ENCODE measurements at regions not wholly inside any gene's neighbourhood (a gene's known extent, or its start where the extent isn't known, plus 50 kb on each side); places are given as distances from the start of the nearest gene placed in this dataset.

DNA sequence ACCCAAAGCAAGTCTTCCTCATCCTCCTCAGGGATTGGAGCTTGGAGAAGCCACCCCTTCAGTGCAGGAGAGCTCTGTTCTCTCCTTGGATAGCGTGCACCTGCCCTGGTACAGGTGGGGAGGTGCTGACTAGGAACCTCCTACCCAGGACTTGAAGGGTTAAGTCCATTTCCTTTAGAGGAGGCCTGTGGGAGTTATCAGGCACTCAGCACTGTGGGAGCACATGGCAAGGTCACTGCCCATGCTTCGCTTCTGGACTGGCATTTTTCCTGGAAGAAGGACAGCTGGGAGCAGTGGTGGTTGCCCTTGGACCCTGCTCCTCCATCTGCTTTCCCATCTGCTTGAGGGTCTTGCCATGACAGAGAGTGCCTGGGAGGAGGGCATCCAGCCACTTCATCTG, 142.8 kb downstream of the CXCL12 start:
- no peak for DNase-seq

DNA sequence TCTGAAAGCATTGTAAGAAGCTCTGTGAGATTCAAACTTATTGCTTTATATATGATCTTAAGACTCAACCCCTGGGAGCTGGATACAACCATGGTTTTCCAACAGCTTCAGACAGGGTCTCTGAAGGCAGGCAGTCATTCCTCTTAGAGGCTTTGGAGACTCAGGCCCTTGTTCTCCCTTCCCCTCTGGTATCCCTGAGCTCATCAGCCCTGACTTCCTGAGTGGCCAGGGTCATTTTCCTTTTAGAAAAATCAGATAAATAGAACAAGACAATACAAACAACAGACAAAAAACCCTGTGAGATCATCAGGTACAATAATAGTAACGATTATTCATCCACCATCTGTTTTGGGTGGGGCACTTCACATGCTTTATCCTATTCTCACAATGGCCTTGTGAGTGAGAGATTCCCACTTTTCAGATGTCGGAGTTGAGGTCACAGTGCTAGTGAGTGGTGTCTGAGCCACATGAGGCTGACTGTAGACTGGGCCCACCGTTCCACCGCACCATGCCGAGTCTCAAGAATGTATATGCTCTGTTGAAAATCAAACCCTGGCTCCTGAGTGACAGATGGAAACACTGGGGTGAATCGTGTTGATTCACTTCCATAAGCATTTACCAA, 144.2 kb downstream of the CXCL12 start:
- no peak for DNase-seq

DNA sequence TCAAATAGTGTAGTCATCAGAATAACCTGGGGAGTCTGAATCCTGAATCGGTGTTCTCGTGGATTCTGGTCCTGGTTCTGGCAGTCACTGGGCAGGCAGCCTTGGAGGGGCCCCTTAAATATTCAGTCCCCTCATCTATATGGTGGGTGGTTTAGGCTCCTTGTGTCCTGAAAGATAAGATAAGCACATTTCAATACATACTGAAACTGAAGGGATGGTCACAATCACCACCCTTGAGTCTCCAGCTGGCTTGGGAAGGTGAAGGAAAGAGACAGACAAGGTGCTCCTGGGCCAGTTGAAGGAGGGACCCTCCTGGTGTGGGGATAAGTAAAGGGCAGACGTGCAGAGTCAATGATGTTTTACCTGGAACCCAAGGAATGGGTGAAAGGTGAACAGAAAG, 146.7 kb downstream of the CXCL12 start:
- no peak for DNase-seq

DNA sequence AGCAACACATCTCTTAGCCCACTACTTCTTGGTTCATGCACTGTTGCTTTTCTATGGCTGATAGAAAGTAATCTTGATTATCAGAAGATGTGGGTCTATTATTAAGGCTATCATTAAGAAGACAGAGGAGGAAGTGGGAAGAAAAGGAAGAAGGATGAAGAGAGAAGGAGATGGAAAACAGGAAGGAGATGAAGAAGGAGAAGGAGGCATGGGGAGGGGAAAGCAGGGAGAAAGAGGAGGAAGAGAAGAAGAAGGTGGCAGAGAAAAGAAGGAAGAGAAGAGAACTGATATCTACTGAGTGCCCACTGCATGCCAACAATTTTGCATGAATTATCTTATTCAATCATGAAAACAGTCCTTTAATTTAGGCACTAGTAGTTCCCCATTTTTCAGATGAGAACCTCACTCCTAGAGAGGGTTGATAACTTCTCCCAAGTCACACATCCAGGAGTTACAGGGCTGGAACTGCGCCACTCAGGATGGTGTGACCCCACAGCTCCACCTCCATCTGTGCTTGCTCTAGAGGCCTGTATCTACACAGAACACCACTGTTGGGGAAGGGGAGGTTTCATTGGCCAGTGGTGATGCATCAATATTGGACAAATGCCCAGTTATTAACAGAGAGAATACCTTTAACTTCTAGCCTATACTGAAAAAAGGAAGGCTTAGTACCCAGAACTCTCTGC, 147.4 kb downstream of the CXCL12 start:
- no peak for DNase-seq

DNA sequence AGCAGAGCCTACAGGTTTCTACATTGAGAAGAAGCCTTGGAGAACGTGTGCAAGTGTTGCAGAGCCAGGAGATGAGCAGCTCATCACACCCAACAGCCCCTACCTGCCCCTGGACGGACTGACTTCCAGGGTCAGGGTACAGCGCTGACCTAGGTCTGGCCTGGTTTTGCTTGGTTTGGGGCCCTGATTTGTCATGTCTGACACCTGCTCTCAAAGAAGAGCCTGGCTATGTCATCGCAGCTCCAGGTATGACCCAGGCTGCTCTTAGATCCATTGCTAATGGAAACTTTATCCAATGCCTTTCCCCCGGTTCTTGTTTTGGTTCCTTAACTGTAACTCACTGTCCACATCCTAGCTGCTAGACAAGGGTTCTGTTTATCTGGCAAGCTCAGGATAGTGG, 149.5 kb downstream of the CXCL12 start:
- no peak for DNase-seq

DNA sequence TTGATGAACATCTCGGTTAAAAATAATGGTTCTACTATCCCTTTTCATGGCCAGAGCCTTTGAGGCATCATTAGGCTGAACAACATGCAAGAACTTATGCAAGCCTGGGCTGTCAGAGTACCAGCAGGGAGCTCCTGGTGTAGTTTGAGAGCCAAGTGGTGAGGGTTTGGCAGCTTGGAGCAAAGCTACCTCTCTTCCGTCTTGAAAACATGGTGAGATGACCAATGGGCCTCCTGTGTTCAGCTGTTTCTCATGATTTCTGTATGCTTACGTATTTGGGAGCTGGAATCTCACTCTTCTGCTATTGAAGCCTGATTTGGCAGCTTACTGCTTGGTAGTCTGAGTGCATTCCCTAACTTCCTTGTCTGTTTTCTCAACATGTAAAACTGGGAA, 150.4 kb downstream of the CXCL12 start:
- DNase-seq, result no peak

DNA sequence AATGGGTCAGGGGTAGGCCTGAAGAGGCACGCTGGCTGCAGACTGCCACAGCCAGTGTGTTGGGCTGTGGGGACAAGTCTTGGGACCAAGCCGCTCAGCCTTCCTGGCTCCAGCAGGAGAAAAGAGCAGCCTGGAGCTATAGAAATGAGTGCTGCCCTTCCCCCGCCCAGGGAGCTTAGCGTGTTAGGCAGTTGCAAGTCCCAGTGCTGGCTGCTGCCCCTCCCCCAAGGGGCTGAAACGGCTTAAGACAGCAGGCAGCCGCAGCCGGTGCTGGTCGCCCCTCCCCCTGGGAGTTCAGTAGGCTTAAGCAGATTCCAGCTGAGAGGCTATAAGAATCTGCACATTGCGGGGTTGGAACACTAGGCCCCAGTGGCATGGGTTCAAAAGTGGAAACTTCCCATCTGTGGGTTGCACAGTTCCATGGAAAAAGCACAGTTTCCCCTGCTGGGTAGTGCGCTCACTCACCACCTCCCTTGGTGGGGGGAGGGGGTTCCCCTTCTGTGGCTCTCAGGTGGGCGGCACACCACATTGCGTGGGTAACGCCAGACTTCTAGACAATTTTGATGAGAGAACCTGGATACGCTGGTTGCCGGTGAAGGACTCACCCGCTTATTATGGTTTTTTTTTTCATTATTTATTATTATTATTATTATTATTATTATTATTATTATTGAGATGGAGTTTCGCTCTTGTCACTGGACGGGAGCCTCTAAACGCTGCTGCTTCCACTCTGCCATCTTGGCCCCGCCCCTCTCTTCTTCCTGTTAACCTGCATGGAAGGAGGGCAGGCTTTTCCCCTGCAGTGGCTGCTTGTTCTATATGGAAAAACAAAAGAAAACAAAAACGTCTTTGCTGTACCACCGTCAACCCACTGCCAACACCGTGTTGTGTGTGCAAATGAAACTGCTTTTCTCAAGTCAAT, 151.1 kb downstream of the CXCL12 start:
- no peak for DNase-seq

DNA sequence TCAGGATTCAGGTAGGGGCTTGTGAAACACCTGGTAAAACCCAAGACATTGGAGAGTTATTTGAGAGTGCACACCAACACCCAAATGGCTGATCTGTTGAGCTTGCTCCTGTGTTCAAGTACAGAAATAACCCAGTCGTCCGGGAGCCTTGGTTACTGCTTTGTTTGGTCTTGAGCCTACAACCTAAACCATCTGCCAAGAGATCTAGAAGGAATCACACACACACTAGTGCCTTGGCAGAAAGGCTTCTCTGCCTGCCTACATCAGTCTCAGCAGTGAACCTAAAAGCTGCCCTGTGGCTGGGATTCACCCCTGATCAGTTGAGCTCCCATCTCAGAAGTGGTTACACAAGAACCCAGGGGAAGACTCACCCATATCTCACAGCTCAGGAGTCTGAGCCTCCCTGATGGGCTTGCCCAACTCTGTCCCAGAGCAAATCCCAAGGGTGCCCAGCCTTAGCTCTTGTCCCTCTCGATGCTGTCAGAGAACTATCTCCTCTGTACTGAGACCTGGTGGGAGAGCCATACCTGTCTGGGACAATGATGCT, 167.6 kb downstream of the CXCL12 start:
- no peak for DNase-seq

DNA sequence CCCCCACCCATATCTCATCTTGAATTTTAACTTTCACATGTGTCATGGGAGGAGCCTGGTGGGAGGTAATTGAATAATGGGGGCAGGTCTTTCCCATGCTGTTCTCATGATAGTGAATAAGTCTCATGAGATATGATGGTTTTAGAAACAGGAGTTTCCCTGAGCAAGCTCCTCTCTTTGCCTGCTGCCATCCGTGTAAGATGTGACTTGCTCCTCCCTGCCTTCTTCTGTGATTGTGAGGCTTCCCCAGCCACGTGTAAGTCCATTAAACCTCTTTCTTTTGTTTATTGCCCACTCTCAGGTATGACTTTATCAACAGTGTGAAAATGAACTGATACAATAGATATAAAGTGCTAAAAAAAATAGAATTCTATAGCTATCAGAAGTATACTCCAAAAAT, 168.8 kb downstream of the CXCL12 start:
- DNase-seq, result no peak

DNA sequence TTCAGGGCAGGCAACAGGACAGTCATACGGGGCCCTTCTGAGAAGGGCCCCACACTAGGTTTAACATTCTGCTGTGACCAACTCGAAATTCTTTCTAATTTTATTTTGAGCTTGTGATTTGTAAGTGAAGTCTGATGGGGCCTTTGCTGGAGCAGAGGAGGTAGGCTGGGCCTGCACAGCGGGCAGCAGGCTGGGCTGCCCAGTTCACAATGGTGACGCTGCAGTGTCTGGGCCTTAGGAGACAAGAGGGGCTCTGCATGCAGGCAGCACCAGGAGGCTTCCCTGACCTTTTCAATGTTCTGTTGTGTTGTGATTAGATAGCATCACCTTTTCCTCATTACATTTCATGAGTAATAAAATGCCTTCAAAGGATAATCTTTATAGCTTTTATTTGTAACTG, 175.1 kb downstream of the CXCL12 start:
- no peak for DNase-seq

DNA sequence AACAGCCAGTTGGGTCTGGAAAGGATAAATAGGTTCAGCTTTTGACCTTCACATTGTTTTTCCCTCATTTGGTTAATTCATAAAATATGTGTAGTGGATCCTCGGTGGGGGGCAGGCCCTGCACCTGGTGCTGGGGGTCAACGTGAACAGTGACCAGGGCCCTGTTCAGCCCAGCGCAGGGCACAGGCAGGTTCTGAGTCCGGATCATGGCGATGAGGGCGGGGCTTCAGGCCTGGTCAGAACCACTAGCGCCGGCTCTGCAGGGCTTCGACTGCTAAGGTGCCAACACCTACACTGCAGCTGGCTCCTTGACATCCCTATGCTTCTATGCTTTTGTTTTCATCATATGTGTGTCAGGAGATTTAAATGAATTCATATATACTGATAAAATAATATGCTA, 177.7 kb downstream of the CXCL12 start:
- DNase-seq, result no peak

DNA sequence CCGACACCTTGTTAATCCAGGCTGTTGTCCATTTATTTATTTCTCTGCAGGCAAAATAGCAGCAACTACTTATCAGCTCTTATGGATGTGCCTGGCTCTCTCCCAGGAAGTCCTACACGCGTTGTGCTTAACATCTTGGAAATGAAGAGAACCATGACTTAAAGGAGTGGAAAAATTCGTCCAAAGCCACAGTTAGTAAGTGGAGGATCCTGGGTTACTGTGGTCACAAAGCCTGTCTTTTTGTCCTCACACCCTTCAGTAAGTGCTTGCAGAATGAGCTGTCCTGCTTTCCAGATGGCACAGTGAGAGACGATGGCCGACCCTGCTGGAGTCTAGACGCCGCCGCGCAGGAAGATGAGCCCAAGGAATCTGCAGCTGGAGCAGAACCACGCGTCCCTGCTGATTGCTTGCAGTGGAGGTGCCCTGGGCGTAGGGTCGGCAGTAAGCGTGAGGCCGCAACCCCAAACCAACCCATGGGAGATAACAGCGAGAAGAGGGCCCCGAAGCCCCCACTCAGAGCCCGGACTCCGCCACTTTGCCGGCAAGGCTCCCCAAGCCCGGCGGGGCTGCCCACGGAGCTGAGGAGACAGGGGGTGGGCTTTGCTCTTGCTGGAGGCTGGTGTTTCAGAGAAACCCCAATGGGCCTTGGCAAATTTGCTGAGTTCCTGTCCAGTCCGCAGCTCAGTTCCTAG, 178.6 kb downstream of the CXCL12 start:
- no peak for DNase-seq

DNA sequence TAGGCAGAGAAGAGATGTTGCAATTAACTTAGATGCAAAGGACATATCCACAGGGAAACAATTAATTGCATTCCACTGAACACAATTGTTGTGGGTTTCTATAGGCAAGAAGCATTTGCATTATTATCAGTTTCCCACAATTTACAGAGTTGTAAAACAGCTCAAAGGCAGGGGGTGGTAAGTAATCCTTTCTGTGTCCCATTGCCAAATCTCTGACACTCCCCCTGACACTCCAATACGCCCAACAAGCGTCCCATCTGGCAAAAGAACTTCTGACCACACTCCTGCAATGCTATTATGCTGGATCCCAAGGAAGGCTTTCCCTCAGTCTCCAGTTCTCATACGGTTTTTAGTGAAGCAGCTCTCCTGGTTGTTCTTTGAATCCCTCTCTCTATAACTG, 179.8 kb downstream of the CXCL12 start:
- no peak for DNase-seq

DNA sequence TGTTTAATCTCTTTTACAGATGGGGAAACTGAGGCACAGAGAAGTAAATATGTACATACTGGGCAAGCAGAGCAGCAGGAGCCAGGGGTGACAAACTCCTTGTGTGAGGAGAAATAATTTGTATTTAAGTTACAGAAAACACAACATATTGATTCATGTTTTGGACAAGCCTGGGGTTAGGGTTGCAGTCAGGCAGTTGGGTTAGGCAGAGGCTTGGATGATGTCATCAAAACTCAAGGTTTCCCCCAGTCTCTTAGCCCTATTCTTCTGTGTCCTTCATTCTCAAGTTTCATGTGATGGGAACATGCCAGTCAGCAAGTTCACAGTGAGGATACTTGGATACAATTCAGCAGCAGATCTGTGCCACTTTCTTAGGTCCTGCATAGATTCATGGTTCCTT, 181.4 kb downstream of the CXCL12 start:
- DNase-seq, result no peak

DNA sequence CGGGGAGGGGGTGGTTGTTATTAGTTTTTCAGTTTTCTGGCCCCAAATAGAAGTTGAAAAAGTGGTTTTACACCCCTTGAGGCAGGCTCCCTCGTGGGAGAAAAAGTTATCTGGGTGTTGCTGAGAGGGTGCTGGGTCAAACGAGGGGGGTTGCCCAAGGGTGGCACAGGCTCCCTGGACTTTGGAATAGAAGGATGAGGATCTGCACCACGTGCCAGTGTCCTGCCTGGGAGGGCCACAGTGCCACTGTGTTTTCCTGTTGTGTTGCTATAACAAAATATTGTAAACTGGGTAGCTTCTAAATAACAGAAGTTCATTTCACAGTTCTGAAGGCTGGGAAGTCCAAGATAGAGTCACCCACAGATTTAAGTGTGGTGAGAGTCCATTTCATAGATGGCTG, 181.9 kb downstream of the CXCL12 start:
- DNase-seq, result no peak

DNA sequence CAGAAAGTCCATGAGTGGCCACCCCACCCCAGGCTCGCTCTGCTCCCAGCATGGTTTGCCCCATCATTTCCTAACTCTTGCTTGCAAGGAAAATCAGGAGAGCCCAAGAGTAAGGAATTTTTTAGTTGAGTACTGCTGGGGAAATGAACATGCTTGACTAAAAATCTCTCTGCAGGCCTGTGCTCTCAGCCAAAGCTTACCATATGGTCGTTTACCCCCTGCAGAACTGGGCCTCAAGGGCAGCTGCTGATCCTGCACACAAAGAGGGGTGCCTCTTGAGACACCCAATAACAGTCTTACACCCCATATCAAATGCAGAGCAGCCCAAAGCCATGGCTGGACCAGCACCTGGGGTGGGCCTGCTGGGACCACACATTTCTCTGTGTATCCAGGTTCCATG, 183.2 kb downstream of the CXCL12 start:
- DNase-seq, result no peak

DNA sequence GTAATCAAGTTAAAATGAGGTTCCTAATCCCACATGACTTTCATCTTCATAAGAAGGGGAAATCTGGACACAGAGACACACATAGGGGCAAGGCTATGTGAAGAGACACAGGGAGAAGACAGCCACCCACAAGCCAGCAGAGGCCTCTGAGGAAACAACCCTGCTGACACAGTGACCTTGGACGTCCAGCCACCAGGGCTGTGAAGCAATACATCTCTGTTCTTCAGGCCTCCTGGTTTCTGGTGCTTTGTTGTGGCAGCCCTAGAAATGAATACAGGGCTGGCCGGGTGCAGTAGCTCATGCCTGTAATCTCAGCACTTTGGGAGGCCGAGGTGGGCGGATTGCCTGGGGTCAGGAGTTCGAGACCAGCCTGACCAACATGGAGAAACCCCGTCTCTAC, 183.9 kb downstream of the CXCL12 start:
- no peak for DNase-seq

DNA sequence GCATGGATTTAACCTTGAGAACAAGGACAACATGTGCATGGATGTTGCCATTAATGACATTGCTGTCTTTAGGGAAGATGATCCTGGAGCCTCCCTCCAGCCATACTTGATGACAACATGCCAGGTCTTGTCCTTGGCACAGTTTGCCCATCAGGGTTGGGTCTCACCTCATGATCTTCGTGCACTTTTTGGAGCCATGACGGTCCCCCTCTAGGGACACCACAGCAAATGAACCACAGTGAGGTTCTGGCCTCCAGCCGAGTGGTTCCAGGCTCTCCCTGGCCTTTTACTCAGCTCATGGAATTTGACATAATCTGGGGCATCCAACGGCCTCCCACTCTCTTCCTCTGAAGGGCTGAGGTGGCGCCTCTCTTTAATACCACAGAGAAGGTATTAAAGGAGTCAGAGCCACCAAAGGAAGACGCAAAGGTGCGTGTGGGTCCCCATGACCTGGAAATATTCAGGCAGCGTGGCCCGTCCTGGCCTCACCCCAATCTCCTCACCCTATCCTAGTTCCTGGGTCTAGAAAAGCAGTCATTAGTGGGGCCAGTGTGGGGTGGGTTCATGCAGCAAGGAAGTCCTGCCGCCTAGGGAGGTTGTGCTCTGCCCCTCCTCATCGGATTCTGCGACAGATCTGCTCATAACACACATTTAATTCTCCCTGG, 184.8 kb downstream of the CXCL12 start:
- no peak for DNase-seq

DNA sequence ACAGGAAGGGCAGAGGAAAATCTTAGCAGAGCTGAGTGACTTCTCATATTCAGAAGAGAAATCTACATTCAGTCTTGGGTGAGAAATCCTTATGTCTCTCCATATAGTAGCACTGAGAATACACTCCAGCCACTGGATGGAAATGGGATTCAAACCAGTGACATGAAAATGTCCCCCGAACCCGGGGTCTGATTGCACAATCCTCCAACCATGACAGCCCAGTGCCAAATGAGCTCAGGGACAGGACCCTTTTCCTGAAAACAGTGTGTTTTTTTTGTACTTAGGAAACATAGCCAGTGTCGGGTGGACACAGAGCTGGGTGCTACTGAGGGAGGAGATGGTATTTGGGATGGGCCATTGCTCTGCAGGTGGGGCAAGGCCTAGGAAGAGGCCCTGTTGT, 185.6 kb downstream of the CXCL12 start:
- no peak for DNase-seq

DNA sequence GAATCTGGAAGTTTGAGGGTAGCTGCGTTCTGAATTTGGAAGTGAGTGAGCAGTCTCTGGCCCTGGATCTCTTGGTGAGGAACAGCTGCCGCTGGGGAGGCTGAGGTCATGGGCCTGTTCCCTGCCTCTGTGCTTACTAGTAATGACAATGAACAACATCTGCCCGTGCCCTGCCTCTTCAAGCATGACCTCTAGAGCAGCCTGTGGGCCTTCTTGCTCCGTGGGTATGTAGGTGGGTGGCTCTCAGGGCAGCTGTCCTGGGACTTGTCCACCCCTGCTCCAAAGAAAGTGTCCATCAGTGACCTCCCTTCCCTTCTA, 186.2 kb downstream of the CXCL12 start:
- DNase-seq, result no peak

DNA sequence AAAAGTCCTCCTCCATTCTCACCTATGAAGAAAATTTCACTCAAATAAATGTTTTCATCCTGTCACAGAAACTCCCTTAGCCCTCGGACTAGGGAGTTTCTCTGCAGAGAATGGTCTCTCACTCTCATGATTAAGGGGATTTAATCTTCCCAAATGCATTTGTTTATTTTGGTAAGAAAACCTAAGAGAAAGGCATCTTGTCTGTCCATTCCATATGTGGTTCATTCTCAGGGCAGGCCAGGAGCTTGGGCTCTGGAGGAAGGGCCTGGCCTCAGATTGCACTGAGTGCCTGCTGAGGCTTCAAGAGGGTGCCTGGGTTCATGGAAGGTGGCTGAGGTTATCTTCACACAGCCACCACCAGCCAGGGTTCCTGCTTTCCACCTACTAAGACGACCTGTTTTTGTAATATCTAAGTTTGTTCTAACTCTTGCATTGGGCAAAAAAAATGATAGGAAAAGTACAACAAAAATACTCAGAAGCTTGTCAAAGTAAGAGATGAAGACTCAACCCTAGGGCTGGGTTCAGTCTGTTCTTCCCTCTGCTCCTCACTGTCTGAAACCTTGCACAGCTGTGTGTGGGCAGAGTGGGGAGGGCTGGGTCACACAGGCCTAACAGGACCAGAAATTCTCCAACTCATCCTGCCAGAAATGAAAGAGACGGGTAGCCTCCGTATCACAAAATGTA, 186.7 kb downstream of the CXCL12 start:
- no peak for DNase-seq

DNA sequence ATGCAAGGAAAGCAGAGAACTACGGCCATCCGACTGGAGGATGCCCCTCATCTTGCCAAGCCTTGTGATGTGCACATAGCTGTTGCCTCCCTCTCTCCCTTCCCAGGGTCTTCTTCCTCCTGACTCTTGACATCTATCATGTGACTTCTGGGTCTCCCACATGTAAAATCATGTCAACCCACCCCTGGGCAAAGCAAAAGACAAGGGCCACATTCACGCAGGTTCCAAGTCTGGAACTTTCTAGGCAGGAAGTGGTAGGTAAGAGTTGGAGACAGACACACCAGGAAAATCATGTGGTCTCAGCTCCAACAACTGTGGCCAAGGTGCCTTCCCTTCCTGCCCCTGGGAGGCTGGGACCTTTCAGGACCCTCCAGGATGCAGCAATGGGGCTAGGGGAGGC, 187.3 kb downstream of the CXCL12 start:
- no peak for DNase-seq

Measured in stimulated activated CD4-positive, alpha-beta T cell treated with anti-CD3 and anti-CD28 coated beads, Interleukin-12 subunit alpha, Interleukin-12 subunit beta, amount 100 ng/mL, for 4 hours (primary cell).